Lower lobe of right lung (tissue), 2 donors: ENCODE measurements at regions not wholly inside any gene's neighbourhood (a gene's known extent, or its start where the extent isn't known, plus 50 kb on each side); places are given as distances from the start of the nearest gene placed in this dataset.

Source experiments
- ATAC-seq, 2 donors: fragments of 200-7000 bp; cut with Tn5 transposase; one replicate each; pipeline ENCODE4 v1.9.1; 2020 to 2022; ENCODE audit warnings: mild to moderate bottlenecking in 2 of 2, moderate library complexity in 2 of 2
- DNase-seq: peaks from one replicate; pipeline ENCODE4 v3.0.0-alpha.2; 2020
- H3K27ac ChIP-seq: fragments of 200-600 bp; one replicate; pipeline ENCODE4 v1.8.0; 2022
- H3K27me3 ChIP-seq: fragments of 200-600 bp; one replicate; pipeline ENCODE4 v1.8.0; 2022; ENCODE audit warnings: low read depth
- H3K36me3 ChIP-seq: fragments of 200-600 bp; one replicate; pipeline ENCODE4 v1.8.0; 2022; ENCODE audit warnings: mild to moderate bottlenecking
- H3K4me1 ChIP-seq: fragments of 200-600 bp; one replicate; pipeline ENCODE4 v1.8.0; 2022
- H3K4me3 ChIP-seq: fragments of 200-600 bp; one replicate; pipeline ENCODE4 v1.8.0; 2022; ENCODE audit warnings: mild to moderate bottlenecking
- H3K9me3 ChIP-seq: fragments of 200-600 bp; one replicate; pipeline ENCODE4 v1.8.0; 2022
- intact Hi-C: fragments of 100-400 bp; cut with DNase I; formaldehyde crosslinking; loops from one replicate; pipeline ENCODE4 v1.11.0; 2022
- TF ChIP-seq, protein P1 (sequence below): fragments of 200-600 bp; IDR thresholded peaks from one replicate; pipeline ENCODE4 v1.8.0; 2022; ENCODE audit warnings: antibody characterized with exemption, mild to moderate bottlenecking
- donor health status: DM: no; HTN: yes; CAD: no; lungs with severe emphysema.

DNA sequence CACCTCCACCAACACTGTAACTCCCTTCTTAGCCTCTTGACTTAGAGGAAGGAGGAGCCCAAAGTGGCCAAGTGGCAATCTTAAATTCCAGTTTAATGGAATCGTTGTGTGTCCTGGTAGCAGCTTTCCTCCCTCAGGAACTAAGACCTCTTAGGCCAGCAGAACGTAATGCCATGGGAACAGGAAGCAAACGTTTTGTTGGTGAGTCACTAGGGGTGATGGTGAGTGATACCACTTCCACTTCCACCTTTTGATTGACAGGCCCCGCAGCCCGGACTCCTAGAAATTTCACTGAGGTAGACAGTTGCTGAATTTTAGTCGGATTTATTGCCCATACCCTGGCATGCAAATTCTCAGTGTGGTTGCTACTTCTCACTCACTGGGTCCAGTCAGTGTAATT, 94.2 kb upstream of the FBN2 start:
- TF ChIP-seq, protein P1, sequence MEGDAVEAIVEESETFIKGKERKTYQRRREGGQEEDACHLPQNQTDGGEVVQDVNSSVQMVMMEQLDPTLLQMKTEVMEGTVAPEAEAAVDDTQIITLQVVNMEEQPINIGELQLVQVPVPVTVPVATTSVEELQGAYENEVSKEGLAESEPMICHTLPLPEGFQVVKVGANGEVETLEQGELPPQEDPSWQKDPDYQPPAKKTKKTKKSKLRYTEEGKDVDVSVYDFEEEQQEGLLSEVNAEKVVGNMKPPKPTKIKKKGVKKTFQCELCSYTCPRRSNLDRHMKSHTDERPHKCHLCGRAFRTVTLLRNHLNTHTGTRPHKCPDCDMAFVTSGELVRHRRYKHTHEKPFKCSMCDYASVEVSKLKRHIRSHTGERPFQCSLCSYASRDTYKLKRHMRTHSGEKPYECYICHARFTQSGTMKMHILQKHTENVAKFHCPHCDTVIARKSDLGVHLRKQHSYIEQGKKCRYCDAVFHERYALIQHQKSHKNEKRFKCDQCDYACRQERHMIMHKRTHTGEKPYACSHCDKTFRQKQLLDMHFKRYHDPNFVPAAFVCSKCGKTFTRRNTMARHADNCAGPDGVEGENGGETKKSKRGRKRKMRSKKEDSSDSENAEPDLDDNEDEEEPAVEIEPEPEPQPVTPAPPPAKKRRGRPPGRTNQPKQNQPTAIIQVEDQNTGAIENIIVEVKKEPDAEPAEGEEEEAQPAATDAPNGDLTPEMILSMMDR, result no peak
- Histone ChIP-seq H3K9me3 (no peaks in the 10 kb centered on the region), H3K27me3 (no peaks in the 10 kb centered on the region), H3K4me3 (no peak overlapping the region), H3K27ac (no peak overlapping the region), H3K36me3 (no peaks in the 10 kb centered on the region), H3K4me1 (no peaks in the 10 kb centered on the region)
- intact Hi-C loops, result no loop called here
- no peak for DNase-seq
- no peak for ATAC-seq

DNA sequence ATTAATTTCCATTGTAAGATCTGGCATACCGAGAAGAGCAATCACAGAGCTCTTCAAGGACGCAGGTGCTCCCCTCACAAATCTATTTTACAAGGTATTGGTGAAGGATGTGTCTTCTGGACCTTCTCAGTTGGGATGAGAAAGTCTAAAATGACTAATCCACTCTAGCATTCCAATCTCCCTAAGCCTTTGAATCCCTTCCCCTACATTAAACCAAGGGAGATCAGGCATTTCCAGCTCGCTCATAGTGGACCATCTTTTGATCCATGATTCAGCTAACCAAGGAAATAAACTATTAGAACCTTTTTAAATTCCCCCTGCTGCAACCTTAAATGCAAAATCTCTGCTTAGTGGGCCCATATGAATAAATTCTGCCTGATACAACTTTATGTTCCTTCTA, 95.9 kb upstream of the FBN2 start:
- intact Hi-C loops, result no loop called here
- Histone ChIP-seq H3K4me3 (no peak overlapping the region), H3K9me3 (no peaks in the 10 kb centered on the region), H3K27me3 (no peaks in the 10 kb centered on the region), H3K4me1 (no peaks in the 10 kb centered on the region), H3K36me3 (no peaks in the 10 kb centered on the region), H3K27ac (no peak overlapping the region)
- ATAC-seq (no peak), DNase-seq (no peak)
- TF ChIP-seq, protein P1, result no peak

DNA sequence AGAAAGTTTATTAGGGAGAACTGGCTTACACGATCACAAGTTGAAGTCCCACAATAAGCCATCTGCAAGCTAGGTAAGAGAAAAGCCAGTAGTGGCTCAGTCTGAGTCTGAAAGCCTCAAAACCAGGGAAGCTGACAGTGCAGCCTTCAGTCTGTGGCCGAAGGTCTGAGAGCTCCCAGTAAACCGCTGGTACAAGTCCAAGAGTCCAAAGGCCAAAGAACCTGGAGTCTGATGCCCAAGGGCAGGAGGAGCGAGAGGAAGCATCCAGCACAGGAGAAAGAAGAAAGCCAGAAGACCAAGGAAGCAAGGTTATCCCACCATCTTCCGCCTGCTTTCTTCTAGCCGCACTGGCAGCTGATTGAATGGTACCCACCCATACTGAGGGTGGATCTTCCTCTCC, 97.3 kb upstream of the FBN2 start:
- intact Hi-C loops, result no loop called here
- Histone ChIP-seq H3K9me3 (no peaks in the 10 kb centered on the region), H3K27me3 (no peaks in the 10 kb centered on the region), H3K4me1 (no peaks in the 10 kb centered on the region), H3K36me3 (no peaks in the 10 kb centered on the region), H3K27ac (no peak overlapping the region), H3K4me3 (no peak overlapping the region)
- TF ChIP-seq, protein P1, result no peak
- ATAC-seq (no peak), DNase-seq (no peak)

DNA sequence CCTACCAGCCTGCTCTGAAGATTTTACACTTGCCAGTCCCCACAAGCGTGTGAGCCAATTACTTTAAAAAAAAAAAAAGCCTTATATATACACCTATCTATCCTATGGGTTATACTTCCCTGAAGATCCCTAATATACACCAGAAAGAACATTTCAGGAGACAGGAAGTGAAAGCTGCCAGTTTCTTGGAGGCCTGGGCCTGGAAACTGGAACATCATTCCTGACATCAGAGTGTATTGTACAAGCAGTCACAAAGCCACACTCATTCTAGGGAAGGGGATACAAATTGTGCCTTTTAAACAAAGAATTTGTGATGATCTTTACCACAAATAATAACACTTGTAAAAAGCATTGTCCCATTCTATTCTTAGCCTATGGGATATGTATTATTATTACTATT, 98.3 kb upstream of the FBN2 start:
- H3K4me3 ChIP-seq, result no peak overlapping the region
- intact Hi-C loops, result no loop called here
- DNase-seq (no peak), ATAC-seq (no peak)
- TF ChIP-seq, protein P1, result no peak
- H3K36me3 ChIP-seq, result no peaks in the 10 kb centered on the region
- H3K9me3 ChIP-seq, result no peaks in the 10 kb centered on the region
- no peaks in the 10 kb centered on the region for H3K27me3 ChIP-seq
- no peaks in the 10 kb centered on the region for H3K4me1 ChIP-seq
- no peak overlapping the region for H3K27ac ChIP-seq

DNA sequence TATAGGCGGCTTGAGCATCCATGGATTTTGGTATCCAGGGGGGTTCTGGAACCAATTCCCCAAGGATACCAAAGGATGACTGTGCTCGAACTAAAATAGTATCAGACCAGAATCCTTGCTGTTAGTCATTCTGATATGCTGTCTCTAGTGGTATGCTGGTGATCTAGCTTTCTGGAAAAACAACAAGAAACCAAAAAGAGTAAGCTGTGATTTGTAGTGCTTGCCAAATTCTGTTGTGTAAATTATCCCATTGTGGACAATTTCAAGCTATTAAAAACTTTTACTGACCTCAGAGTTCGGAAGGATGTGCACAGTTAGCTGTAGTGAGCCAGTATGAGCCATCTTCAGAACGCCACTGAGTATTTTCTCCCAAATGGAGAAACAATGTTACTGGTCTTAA, 99.0 kb upstream of the FBN2 start:
- intact Hi-C loops, result no loop called here
- Histone ChIP-seq H3K36me3 (no peaks in the 10 kb centered on the region), H3K9me3 (no peaks in the 10 kb centered on the region), H3K27me3 (no peaks in the 10 kb centered on the region), H3K4me3 (no peak overlapping the region), H3K4me1 (no peaks in the 10 kb centered on the region), H3K27ac (no peak overlapping the region)
- no peak for DNase-seq
- TF ChIP-seq, protein P1, result no peak
- no peak for ATAC-seq

DNA sequence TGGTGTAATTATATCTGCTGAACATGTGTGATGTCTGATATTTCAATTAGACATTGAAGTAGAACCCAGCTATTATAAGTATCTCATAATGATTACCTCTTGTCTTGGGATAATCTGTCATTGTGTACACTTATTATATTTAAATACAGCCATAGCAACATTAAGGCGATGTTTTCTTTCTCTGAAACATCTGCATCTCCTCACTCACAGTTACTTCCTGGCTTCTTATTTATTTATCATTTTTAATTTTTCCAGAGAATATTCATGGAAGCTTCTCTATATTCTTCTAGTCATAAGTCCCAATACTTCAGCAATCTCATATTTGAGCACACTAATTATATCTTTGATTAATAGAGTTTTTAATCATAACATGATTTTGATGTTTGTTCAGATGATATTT, 103.8 kb upstream of the FBN2 start:
- Histone ChIP-seq H3K4me3 (no peak overlapping the region), H3K27me3 (no peaks in the 10 kb centered on the region), H3K27ac (no peak overlapping the region), H3K36me3 (no peaks in the 10 kb centered on the region), H3K9me3 (no peaks in the 10 kb centered on the region), H3K4me1 (no peaks in the 10 kb centered on the region)
- intact Hi-C loops, result no loop called here
- ATAC-seq, result no peak
- TF ChIP-seq, protein P1, result no peak
- no peak for DNase-seq
